B cell (primary cell): ENCODE measurements at regions not wholly inside any gene's neighbourhood (a gene's known extent, or its start where the extent isn't known, plus 50 kb on each side); places are given as distances from the start of the nearest gene placed in this dataset.

Experiments used
- ATAC-seq: fragments of 200-7000 bp; cut with Tn5 transposase; one replicate; pipeline ENCODE4 v1.10.0; 2021; ENCODE audit warnings: low read depth, mild to moderate bottlenecking, moderate number of reproducible peaks, moderate library complexity
- CTCF ChIA-PET: fragments of 350-600 bp; sonication (Branson Sonifier 250); formaldehyde crosslinking; loops from one replicate; lab custom pipeline; 2021; ENCODE audit warnings: antibody characterized with exemption, inconsistent platforms; lab: Charles Lee
- POLR2A ChIA-PET: fragments of 350-600 bp; sonication (Branson Sonifier 250); formaldehyde crosslinking; loops from one replicate; lab custom pipeline; 2021; ENCODE audit warnings: antibody characterized with exemption; lab: Charles Lee
- DNase-seq: peaks from one replicate; pipeline ENCODE4 v3.0.0; 2013
- H2AFZ ChIP-seq: 2 replicates; pipeline ENCODE4 v1.6.1; 2012; ENCODE audit warnings: mild to moderate bottlenecking, low read depth, low read length; ENCODE audit not compliant: insufficient read depth, poor library complexity, severe bottlenecking
- H3K27ac ChIP-seq, 2 donors: 1 replicate in 1 of 2; 2 replicates in 1 of 2; pipeline ENCODE4 v1.5.1; 2012 to 2013; ENCODE audit warnings: low read length in 2 of 2, mild to moderate bottlenecking in 2 of 2, moderate library complexity in 1 of 2
- H3K27me3 ChIP-seq, 4 experiments: fragments of 200-600 bp in 1 of 4; sonication (generic) in 1 of 4; replicated peaks in 1 of 4; 1 replicate in 2 of 4; 2 replicates in 2 of 4; pipeline versions ENCODE4 v1.6.1 to v1.7.0; 2013 to 2016; ENCODE audit warnings: low read length in 3 of 4, mild to moderate bottlenecking in 2 of 4, mixed read lengths in 1 of 4, moderate library complexity in 1 of 4; ENCODE audit not compliant: insufficient read depth in 4 of 4, control insufficient read depth in 3 of 4; ENCODE audit errors: control extremely low read depth in 1 of 4
- H3K36me3 ChIP-seq, 2 experiments: replicated peaks in 1 of 2; 1 replicate in 1 of 2; 2 replicates in 1 of 2; pipeline versions ENCODE4 v1.6.1 to v1.7.1; 2013; ENCODE audit warnings: low read length in 1 of 2; ENCODE audit not compliant: insufficient read depth in 2 of 2, control insufficient read depth in 1 of 2; ENCODE audit errors: control extremely low read depth in 1 of 2, extremely low read depth in 1 of 2
- H3K4me1 ChIP-seq, 2 donors: fragments of 200-600 bp in 1 of 2; sonication (generic) in 1 of 2; 1 replicate in 1 of 2; 2 replicates in 1 of 2; pipeline versions ENCODE4 v1.5.1 to v1.6.1; 2013 to 2017; ENCODE audit warnings: low read length in 2 of 2; ENCODE audit not compliant: control insufficient read depth in 2 of 2, insufficient read depth in 2 of 2
- H3K4me2 ChIP-seq: replicated peaks from 2 replicates; pipeline ENCODE3; 2012; ENCODE audit warnings: mild to moderate bottlenecking, low read depth, low read length; ENCODE audit not compliant: poor library complexity, severe bottlenecking
- H3K4me3 ChIP-seq, 5 experiments: fragments of 200-600 bp in 1 of 5; sonication (generic) in 1 of 5; 1 replicate in 3 of 5; 2 replicates in 2 of 5; pipeline versions ENCODE4 v1.5.1 to v1.7.0; 2011 to 2016; ENCODE audit warnings: low read length in 4 of 5, mild to moderate bottlenecking in 4 of 5, low read depth in 2 of 5, control low read depth in 1 of 5, moderate library complexity in 1 of 5; ENCODE audit not compliant: insufficient read depth in 1 of 5; ENCODE audit errors: control extremely low read depth in 1 of 5, extremely low read depth in 1 of 5
- H3K79me2 ChIP-seq: fragments of 200-600 bp; sonication (generic); one replicate; pipeline ENCODE4 v1.6.0; 2016; ENCODE audit warnings: low read length; ENCODE audit not compliant: control insufficient read depth, insufficient read depth
- H3K9ac ChIP-seq: fragments of 200-600 bp; sonication (generic); 2 replicates; pipeline ENCODE4 v1.6.1; 2017; ENCODE audit warnings: mild to moderate bottlenecking, low read length, moderate library complexity
- H3K9me3 ChIP-seq, 3 donors: one replicate each; pipeline versions ENCODE4 v1.6.1 to v1.7.1; 2013; ENCODE audit warnings: low read length in 2 of 3; ENCODE audit not compliant: control insufficient read depth in 2 of 3, insufficient read depth in 1 of 3; ENCODE audit errors: control extremely low read depth in 1 of 3
- H4K20me1 ChIP-seq: 2 replicates; pipeline ENCODE4 v1.6.0; 2012; ENCODE audit warnings: mild to moderate bottlenecking, low read length; ENCODE audit not compliant: insufficient read depth, control insufficient read depth, poor library complexity, severe bottlenecking
- H3K27ac Mint-ChIP-seq: one replicate; pipeline ENCODE4 v1.8.0; 2021; ENCODE audit warnings: mixed read lengths
- H3K27me3 Mint-ChIP-seq: one replicate; pipeline ENCODE4 v1.8.0; 2021; ENCODE audit warnings: mixed read lengths
- H3K4me1 Mint-ChIP-seq: one replicate; pipeline ENCODE4 v1.8.0; 2021; ENCODE audit warnings: mixed read lengths
- H3K4me3 Mint-ChIP-seq: one replicate; pipeline ENCODE4 v1.8.0; 2021; ENCODE audit warnings: mixed read lengths
- H3K9me3 Mint-ChIP-seq: one replicate; pipeline ENCODE4 v1.8.0; 2022; ENCODE audit warnings: mixed read lengths; ENCODE audit not compliant: insufficient read depth
- CTCF ChIP-seq: fragments of 200-600 bp; IDR thresholded peaks from one replicate; pipeline ENCODE4 v1.8.0; 2022; ENCODE audit warnings: antibody characterized with exemption, mild to moderate bottlenecking
- EZH2 ChIP-seq: IDR thresholded peaks from 2 replicates; pipeline ENCODE4 v1.6.1; 2012; ENCODE audit warnings: borderline replicate concordance, low read depth, mild to moderate bottlenecking, moderate library complexity, low read length; ENCODE audit not compliant: insufficient read depth, poor library complexity, severe bottlenecking
- WGBS: methylation state at CpG from one replicate; pipeline ENCODE4 v1.1.5; 2013; ENCODE audit warnings: missing lambda C conversion rate; ENCODE audit not compliant: insufficient coverage; 5-methylcytosine and 5-hydroxymethylcytosine counted together
- intact Hi-C: fragments of 100-400 bp; cut with micrococcal nuclease; formaldehyde crosslinking; loops from one replicate; pipeline ENCODE4 v1.10.0; 2022

- intact Hi-C loops = loop anchor here (1.0 to 10.0 kb wide), 3 partner anchors 513 to 1500 kb away; no protein-coding TSS in a partner anchor
- Histone ChIP-seq H3K27ac (no peak overlapping the region), H3K4me1 (peaks cover 11 to 18% of the 10 kb centered on the region in 2 donors), H3K36me3 (no peaks in the 10 kb centered on the region), H3K27me3 (peaks cover 0 to 23% (median 12%) of the 10 kb centered on the region in 4 experiments), H2AFZ (peak overlapping the region; percentile 67), H3K79me2 (no peaks in the 10 kb centered on the region), H4K20me1 (no peaks in the 10 kb centered on the region), H3K4me3 (peak overlapping the region in 4 of 5 experiments; percentile 6 to 56 (median 25)), H3K9ac (peak overlapping the region; percentile 49), H3K9me3 (no peaks in the 10 kb centered on the region), H3K4me2 (peak overlapping the region; percentile 76)
- 53% methylated on average over 35 of the region's 40 CpGs for WGBS
- peak; percentile 70 for DNase-seq
- Mint-ChIP-seq H3K27ac (no peak overlapping the region), H3K9me3 (no peaks in the 10 kb centered on the region), H3K4me3 (peak overlapping the region; percentile 55), H3K4me1 (peaks cover 9% of the 10 kb centered on the region), H3K27me3 (peaks cover 33% of the 10 kb centered on the region)
- CTCF ChIA-PET = interaction anchor here (0.6 to 4.2 kb wide), 9 partner anchors 20 to 1494 kb away, joined by 3 to 23 read pairs (median 3); no protein-coding TSS in a partner anchor
- POLR2A ChIA-PET = no interaction called here
- no peak for TF ChIP-seq EZH2
- TF ChIP-seq CTCF = peak; percentile 67
- peak; percentile 77 for ATAC-seq
Measured at GRCh38 chr6:6724539-6725467, 136.3 kb downstream of the LY86 start.
